Fibroblast of skin of left biceps (primary cell): ENCODE measurements at regions not wholly inside any gene's neighbourhood (a gene's known extent, or its start where the extent isn't known, plus 50 kb on each side); places are given as distances from the start of the nearest gene placed in this dataset.

Source experiments
- DNase-seq, 2 experiments: peaks; one replicate each; pipeline ENCODE4 v3.0.0-alpha.2; 2013; ENCODE audit warnings: low read depth in 2 of 2

GRCh38 chr16:73886426-73886825 is 410.2 kb upstream of the PSMD7 start:
- no peak for DNase-seq

- DNase-seq: no peak
These were observed 411.3 kb upstream of the PSMD7 start for GRCh38 chr16:73885319-73885718.

- DNase-seq: no peak
These were observed 412.8 kb upstream of the PSMD7 start for GRCh38 chr16:73883841-73884240.

GRCh38 chr16:73883126-73883525 is 413.5 kb upstream of the PSMD7 start:
- DNase-seq: no peak

- no peak for DNase-seq
These were observed 414.0 kb upstream of the PSMD7 start for GRCh38 chr16:73882651-73883050.

GRCh38 chr16:73882033-73882432 is 414.6 kb upstream of the PSMD7 start:
- DNase-seq: no peak

- DNase-seq: no peak
These were observed 417.0 kb upstream of the PSMD7 start for GRCh38 chr16:73879621-73880020.

- peak; percentile 33 to 45 for DNase-seq
These were observed 418.0 kb upstream of the PSMD7 start for GRCh38 chr16:73878611-73879010.

GRCh38 chr16:73877150-73877549 is 419.5 kb upstream of the PSMD7 start:
- no peak for DNase-seq

GRCh38 chr16:73875996-73876690 is 420.5 kb upstream of the PSMD7 start:
- DNase-seq: no peak

GRCh38 chr16:73874324-73874723 is 422.3 kb upstream of the PSMD7 start:
- no peak for DNase-seq

- DNase-seq: no peak
These were observed 423.0 kb upstream of the PSMD7 start for GRCh38 chr16:73873643-73874042.

GRCh38 chr16:73872856-73873255 is 423.8 kb upstream of the PSMD7 start:
- no peak for DNase-seq

GRCh38 chr16:73871088-73871733 is 425.4 kb upstream of the PSMD7 start:
- DNase-seq: no peak

- no peak for DNase-seq
These were observed 427.5 kb upstream of the PSMD7 start for GRCh38 chr16:73869126-73869525.

- DNase-seq: no peak
These were observed 431.7 kb upstream of the PSMD7 start for GRCh38 chr16:73864868-73865267.

GRCh38 chr16:73858326-73858725 is 438.3 kb upstream of the PSMD7 start:
- DNase-seq: no peak

GRCh38 chr16:73853968-73854367 is 442.6 kb upstream of the PSMD7 start:
- DNase-seq: no peak

GRCh38 chr16:73852561-73852960 is 444.1 kb upstream of the PSMD7 start:
- no peak for DNase-seq

- DNase-seq: no peak
These were observed 447.6 kb upstream of the PSMD7 start for GRCh38 chr16:73848993-73849392.

GRCh38 chr16:73847090-73847489 is 449.5 kb upstream of the PSMD7 start:
- DNase-seq: no peak

- no peak for DNase-seq
These were observed 450.3 kb upstream of the PSMD7 start for GRCh38 chr16:73846356-73846755.

GRCh38 chr16:73846007-73846330 is 450.6 kb upstream of the PSMD7 start:
- DNase-seq: no peak
